GM18511 (cell line): ENCODE measurements at regions not wholly inside any gene's neighbourhood (a gene's known extent, or its start where the extent isn't known, plus 50 kb on each side); places are given as distances from the start of the nearest gene placed in this dataset.

Experiments
- ATAC-seq: cut with Tn5 transposase; IDR thresholded peaks from one replicate; pipeline ENCODE4 v1.9.1; 2021; ENCODE audit warnings: mild to moderate bottlenecking, moderate library complexity; ENCODE audit not compliant: unreplicated experiment

DNA sequence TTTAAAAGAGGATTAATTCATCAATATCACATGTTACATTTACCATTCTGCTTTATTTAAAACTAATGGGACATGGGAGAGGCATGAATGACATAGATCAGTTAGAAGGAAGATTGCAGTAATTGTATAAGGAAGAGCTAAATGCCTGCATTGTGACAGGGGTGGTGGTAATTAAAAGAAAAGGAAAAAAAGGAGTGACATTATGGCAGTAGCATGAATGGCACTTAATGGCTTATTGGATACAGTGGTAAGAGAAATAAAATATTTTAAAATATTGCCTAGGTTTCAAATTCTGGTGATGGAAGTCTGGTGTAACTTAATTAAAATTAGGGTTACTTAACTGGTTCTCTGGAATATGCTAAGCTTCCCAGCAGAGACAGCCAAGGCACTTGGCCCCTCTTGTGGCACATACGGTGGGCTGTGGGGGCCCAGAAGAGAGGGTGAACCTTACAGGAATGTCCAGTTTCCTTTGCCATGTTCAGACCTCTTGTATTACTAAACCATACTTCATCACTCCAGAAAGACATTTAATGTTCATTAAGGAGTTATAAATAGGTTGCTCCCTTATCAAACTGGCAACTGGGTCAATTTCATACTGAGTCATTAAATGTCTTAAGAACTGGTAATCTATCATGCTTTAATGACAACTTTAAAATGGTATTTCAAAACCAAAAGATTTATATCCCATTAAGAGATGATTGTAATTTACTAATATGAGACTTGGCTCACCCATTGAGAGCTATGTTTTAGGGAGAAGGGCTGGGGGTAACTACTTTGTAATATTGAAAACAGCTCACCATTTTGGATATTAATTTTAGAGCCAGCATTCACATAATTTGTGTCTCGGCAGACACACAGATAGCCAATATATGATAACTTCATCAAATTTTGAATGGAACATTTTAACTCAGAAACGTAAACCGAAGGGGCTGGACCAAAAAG lies 798.9 kb upstream of the PIK3C3 start:
- no peak for ATAC-seq

DNA sequence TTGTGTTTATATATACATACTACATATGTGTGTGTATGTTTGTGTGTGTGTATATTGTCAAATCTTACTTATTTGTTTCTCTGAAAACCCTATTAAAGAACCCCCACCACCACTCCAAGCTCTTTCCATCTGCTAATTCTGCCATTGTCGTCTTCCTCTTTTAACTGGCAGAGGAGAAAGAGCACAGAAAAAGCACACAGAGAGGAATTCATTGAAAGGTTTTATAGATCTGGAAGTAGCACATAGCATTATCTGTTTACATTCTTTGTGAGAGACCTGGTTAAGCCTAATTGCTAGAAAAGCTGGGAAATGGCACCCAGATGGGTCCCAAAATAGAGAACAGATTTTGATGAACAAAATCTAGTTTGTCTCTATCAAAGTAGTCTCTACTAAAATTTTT lies 800.0 kb upstream of the PIK3C3 start:
- ATAC-seq, result no peak

DNA sequence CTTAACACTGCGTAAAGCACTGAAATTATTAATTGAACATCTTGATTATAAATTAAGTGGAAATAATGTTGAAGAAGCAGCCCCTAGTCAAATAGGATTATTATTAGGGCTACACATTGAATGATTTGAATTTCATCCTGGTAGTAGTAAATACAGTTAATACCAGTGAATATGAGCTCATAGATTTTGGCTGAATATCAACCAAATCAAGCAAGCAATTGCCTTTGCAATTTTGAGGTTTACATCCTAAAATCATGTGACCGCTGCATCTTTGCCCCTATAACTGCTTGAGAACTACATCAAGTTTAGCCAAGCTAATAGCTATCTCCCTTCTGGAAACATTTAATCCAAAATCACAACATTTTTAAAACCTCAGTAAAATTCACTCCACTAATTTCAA lies 801.2 kb upstream of the PIK3C3 start:
- ATAC-seq, result no peak

DNA sequence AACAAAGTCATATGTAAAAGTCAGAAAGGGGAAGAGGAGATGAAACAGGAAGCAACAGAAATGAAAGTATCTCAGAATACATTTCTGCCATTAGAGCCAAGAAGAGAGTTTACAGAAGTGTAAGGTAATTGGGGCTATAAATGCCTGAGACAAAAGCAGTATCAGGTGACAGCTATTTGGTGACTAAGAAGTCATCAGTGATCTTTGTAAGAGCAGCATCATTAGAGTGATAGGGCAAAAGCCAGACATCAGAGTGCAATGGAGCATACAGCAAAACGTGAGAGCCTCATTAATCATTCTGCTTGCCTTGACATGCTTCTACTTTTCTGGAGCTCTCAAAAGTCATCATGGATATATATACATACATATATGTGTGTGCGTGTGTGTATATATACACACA lies 804.7 kb upstream of the PIK3C3 start:
- ATAC-seq, result no peak

DNA sequence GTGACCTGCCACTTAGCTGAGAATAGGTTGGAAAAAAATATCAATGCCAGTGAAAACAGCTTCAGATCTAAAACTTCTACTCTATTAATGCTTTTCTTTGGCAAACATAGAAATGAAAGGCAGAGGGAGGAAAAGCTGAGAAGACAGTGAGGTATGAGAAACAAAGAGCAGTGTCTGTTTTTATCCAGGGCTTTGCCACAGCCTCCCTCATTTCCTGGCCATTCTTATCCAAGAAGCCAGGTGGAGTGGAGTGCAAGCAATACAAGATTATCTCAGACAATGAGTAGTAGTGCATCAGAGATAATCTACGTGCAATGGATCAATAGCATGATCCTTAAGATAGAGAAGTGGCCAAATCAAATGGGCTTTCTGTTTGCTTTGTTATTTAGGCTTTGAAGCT lies 808.7 kb upstream of the PIK3C3 start:
- no peak for ATAC-seq

DNA sequence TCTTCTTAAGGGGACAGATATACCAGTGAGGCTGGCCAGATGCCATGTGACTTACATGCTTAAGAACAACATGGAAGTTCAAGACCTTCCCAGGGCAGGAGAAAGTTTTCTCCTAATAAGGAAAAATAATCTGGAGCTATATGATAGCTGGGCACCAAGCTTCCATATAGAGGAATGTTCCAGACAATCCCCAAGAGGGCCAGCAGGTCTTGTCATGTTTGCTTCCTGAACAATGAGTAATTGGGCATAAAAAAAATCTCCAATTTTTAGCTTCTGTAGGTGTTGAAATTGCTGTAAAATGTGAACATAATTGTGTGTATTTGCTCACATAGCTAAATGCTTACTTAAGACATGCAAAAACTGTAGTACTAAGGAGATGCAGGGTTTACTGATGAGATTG lies 809.5 kb upstream of the PIK3C3 start:
- no peak for ATAC-seq

DNA sequence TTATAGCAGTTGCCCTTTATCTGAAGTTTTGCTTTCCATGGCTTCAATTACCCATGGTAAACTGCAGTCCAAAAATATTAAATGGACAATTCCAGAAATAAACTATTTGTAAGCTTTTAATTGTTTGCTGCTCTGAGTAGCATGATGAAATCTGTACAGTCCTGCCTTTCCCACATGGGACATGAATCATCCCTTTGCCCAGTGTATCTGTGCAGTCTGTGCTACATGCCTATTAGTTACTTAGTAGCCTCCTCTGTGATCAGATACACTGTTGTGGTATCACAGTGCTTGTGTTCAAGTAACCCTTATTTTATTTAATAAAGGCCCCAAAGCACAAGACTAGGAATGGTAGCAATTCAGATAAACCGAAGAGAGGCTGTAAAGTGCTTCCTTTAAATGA lies 810.6 kb upstream of the PIK3C3 start:
- ATAC-seq, result no peak

DNA sequence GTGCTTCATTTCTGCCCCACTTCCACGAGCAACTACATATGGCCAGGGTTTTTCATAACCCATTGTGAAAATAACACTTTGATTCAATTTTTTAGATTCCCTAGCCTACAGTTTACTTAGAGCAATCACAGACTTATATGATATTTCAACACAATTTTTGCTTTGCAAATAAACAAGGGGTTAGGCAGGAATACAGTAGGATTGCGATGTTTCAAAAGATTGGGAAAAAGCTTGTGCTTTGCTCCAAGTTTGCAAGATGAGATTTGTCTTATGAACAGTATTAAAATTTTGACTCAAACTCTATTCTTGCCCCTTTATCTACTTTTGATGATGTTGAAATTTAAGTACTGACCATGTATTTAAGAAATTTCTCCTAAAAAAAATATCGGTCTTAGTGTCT lies 814.5 kb upstream of the PIK3C3 start:
- no peak for ATAC-seq

DNA sequence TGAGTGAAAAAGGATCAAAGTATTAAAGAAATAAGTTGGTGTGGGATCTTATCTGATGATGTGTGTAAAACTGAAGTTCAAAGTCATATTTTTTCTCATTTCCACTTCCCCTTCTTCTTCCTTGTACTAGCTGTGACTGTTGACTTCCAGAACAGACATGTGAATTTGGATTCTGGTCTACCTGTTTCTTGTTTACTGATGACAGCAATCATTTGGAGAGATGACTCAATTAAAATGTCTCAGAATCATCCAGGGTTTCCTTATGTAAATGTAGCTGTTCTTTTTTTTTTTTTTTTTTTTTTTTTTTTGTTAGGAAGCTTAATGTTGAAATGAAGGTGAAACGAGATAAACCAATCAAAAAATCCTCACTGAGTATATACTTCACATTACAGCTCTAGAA lies 819.9 kb upstream of the PIK3C3 start:
- no peak for ATAC-seq

DNA sequence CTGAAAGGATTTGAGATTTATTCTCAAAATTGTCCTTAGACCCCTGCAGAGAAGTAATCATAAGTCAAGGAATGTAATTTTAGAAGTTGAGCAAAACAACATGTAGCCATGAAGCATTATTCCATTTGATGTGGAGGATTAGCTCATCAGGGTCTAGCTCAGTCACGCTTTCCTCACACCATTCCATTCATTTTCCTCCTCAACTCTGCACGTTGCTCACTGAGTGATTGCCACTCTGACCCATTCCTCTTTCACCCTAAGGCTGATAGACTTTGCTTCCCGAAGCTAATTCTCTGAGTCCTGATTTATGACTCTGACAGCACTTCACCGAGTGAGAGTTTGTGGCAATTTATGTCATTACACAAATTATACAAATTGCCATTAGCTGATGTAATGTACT lies 820.6 kb upstream of the PIK3C3 start:
- ATAC-seq, result no peak

DNA sequence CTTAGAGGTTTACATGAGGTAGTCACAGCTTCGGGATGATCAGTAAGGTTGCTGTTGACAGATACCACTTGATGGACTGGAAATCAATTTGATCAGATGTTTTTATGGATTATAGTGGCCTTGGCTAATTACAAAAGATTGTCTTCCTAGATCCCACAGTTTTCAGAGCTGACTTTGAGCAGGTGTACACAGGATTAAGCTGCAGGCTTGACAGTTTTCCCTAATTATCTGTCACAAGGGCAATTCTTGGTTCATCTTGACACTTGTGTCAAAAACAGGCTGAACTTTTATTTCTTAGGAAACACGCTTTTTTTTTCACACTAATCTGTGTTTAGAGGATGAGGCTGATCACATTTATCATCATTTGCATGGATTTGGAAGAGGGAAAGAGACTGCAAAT lies 824.0 kb upstream of the PIK3C3 start:
- ATAC-seq, result no peak

DNA sequence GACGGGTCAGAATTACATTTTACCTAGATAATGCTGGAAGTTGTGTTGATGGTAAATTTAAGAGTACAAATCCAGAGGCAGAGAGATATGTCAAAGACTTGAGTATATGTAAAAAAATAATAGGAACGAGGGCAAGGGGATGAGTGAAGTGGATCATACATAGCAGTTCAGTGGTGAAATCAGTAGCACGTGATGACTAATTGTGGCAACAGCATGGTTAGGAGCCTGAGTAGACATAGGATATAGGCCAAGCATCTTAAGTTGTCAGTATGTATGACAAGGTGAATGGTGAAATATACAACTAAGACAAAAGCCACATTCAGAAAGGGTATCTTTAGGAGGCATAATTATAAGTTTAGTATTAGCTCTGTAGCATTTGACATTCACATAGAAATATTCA lies 826.5 kb upstream of the PIK3C3 start:
- ATAC-seq, result no peak

DNA sequence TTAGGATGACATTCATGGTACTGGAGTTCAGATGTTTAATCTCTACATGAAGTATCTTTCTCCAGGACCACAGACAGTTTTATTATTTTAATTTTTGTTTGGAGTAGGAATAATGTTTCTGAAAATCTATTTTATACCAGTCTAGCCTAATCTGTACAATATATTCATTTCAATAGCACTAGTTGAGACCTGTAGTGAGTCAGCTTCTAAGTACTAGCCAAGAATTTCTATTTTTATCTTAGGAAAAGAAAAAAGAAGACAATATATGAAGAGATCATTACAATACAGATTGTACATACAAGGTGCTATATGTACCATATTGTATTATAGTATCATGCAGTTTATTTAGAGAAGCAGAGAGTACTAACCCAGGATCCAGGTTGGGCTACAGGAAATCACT lies 826.9 kb upstream of the PIK3C3 start:
- ATAC-seq, result no peak

DNA sequence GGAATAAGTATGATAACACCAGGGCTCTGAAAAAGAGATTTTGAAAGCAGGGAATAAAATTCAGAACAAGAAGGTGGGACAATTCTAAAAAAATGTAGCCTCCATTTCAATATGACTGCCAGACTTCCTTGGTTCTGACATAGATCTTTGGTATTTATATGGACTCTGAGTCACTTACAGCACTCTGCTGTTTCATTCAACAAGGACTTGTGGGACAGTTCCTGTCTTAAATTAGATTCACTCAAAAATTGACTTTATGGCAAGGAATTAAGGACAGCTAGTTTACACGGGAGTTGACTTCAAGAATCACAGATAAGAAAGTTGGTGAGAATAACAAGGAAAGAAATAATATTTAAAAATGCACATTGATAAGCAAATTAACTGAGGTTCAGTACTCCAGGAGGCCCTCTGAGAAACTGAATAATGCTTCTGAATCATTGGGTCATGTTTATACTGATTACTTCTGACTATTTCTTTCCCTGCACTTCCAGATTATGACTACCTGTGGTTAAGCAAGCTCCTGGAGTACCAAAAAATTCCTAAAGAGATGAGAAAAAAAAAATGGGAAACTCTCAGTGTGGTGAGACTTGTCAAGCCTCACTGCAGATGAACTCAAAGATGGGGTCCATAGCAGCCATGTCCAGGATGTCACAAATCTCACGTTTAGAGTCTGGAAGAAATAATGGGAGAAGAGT lies 828.3 kb upstream of the PIK3C3 start:
- no peak for ATAC-seq

DNA sequence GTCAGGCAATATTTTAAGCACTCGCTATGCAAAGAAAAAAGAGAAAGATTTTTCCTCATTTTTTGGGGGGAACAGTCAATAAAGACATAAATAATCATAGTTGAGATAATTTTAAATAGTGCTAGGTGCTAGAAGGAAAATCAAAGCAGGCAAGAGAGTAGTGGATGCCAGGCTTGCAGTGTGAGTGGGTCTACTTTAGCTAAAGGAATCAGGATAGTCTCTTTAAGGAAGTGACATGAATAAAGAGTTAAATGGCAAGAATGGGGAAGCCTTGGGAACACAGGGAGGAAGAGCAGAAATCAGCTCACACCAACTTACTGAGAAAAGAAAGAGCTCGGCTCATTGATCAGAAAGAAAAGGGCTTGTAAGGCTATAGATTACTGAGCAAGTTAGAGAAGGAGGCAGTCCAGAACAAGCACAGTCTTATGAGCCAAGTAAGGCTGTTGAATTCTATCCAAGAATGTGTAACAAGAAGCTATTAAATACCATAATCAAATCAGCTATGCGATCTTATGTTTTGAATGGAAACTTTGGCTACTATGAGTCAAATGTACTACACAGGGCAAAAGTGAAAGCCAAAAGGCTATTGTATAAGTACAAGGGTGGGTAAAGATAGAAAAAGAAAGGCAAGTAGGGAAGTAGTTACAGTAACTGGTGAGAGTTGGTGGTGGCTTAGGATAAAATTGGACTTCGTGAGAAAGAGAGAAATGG lies 833.8 kb upstream of the PIK3C3 start:
- ATAC-seq, result no peak

DNA sequence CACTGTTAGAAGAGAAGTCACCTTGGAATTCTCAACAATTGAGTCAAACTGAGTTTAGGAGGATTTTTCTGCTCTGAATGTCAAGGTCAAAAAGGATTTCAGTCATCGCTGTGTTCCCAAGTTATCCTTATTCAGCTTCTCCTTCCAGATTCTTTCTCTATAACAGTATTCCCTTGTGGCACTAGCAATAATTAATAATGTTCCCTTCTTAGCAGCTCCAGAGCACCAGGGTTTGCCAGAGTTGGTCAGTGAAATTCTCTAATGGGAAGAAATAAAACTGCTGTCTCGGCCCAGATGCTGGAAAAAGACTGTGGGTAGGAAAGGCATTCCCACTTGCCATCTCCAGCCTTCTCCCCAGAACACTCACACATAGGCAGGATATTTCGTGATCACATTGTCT lies 836.0 kb upstream of the PIK3C3 start:
- no peak for ATAC-seq

DNA sequence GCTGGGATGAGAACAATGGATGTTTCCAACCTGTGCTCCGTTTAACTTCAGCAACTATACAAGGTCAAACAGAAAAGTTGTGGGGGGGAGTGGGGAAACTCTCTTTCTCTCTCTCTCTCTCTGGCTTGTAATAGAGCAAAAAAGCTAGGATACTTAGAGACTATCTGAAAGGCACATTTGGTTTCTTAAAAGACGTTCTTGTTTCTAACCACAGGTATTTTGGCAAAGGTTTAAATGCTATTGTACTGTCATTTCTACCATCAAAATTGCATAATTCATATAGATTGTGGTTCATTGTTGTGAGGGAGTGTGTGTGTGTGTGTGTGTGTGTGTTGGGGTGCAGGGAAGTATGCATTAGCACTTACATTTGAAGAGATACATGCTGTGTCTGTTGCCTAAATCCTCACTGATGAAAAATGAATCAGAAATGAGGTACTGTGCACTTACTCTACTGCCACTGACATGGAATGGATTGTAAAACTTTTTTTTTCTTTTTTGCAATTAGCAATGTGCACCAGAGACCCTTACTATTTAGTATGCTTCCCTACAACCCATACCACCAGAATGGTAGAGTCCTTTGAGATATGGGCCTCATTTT lies 841.0 kb upstream of the PIK3C3 start:
- ATAC-seq, result no peak

DNA sequence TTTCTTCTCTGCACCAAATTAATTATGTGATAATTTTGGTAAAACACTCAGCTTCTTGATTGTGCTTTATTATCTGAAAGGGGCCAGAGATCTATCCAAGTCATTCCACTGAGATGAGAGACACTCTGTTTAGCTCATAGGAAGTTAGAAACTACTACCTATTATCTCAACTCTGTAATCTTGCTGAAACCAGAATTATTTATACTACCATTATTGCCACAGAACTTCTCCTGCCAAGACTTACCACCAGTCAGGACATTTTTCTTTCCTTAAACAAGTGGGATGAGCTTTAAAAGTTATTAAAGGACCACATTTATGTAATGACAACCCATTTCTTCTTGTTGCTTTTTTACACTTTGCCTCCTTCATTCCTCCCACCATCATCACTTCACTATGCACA lies 855.6 kb upstream of the PIK3C3 start:
- no peak for ATAC-seq

DNA sequence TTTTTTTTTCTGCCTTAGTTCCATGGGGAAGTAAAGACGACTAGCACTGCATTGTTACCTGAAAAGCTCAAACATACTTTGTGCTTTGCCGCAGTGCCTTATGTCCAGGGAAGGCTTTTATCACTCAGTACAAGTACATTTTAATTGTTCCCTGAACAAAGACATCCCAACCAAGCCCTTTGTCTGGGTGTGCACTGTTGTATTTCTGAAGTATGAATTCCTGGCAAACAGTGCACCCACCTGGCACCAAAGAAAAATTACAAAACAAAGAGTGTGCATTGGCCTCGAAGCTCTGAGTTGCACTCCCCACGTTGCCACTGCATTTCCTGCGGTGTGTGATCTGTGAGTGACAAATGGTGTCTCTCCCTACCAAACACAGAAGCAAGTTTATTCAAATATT lies 858.5 kb upstream of the PIK3C3 start:
- ATAC-seq, result no peak

DNA sequence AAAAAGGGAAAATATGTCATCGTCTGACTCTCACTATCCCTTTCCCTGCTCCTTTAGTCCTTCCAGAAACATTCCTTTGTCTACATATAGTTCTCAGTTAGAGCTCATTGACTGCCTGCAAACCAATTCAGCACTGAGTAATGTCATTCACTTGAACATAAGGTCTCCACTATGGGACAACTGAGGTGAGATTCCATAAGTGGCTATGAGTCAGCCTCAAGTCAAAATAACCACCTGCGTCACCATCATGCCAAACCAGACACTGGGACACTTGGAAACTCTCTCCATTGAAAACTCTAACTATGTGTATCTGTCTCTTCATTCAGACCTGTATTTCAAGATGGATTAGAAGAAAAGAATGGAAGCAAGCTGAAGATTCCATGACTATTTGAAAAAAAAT lies 878.0 kb upstream of the PIK3C3 start:
- no peak for ATAC-seq

DNA sequence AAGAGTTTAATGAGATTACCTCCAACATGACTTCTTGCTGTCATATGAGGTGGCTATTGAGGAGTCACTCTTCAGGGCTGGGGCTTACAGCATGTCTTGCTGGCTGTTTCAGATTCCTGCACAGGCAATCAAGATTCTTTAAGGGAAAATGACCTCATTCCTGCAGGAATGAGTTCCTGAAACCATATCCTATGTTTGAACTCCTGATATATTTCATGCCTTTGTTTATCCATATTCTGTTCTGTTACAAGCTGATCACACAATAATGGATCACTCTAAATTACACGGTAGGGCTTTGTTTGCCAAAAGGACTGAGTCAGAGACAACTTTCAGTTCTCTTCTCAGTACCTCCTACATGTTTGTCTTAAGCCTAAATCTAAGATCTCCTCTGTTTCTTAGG lies 879.8 kb upstream of the PIK3C3 start:
- no peak for ATAC-seq
